ENCODE measurements at regions not wholly inside any gene's neighbourhood (a gene's known extent, or its start where the extent isn't known, plus 50 kb on each side); places are given as distances from the start of the nearest gene placed in this dataset.

DNA sequence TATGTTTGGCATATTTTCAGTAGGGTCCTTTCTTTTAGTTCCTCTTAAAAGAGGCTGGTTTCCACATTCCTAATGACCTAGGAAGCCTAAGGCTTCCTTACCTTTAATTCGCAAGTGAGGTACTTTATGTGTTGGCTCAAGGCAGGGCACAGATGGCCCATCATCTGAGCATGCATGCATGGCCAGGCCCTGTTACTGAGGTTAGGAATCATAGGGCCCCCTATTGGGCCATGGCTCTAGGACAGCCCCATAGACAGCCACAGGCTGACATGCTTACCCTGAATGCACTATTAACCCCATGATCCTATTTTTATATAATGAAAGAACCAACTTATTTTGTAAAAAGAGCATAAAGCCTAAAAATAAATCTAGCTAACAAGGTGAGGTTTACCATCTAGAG is 271.4 kb downstream of the ELAVL2 start:
- Mint-ChIP-seq H3K9me3 (no peaks in the 10 kb centered on the region), H3K36me3 (no peaks in the 10 kb centered on the region), H3K4me1 (ENCODE audit: unreplicated experiment) (peaks cover 10% of the 10 kb centered on the region), H3K27me3 (no peaks in the 10 kb centered on the region), H3K27ac (no peak overlapping the region), H3K4me3 (no peak overlapping the region)
- TF ChIP-seq, protein P1, sequence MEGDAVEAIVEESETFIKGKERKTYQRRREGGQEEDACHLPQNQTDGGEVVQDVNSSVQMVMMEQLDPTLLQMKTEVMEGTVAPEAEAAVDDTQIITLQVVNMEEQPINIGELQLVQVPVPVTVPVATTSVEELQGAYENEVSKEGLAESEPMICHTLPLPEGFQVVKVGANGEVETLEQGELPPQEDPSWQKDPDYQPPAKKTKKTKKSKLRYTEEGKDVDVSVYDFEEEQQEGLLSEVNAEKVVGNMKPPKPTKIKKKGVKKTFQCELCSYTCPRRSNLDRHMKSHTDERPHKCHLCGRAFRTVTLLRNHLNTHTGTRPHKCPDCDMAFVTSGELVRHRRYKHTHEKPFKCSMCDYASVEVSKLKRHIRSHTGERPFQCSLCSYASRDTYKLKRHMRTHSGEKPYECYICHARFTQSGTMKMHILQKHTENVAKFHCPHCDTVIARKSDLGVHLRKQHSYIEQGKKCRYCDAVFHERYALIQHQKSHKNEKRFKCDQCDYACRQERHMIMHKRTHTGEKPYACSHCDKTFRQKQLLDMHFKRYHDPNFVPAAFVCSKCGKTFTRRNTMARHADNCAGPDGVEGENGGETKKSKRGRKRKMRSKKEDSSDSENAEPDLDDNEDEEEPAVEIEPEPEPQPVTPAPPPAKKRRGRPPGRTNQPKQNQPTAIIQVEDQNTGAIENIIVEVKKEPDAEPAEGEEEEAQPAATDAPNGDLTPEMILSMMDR (conservative IDR thresholded peaks at IDR 0.05): no peak
- DNase-seq (ENCODE audit: extremely low spot score, unreplicated experiment): no peak

- no peaks in the 10 kb centered on the region for H3K27me3 Mint-ChIP-seq
- no peaks in the 10 kb centered on the region for H3K9me3 Mint-ChIP-seq
- TF ChIP-seq, protein P1 (conservative IDR thresholded peaks at IDR 0.05): no peak
- no peak overlapping the region for H3K27ac Mint-ChIP-seq
- no peaks in the 10 kb centered on the region for H3K36me3 Mint-ChIP-seq
- no peak for DNase-seq (ENCODE audit: extremely low spot score, unreplicated experiment)
- H3K4me3 Mint-ChIP-seq: peak overlapping the region; percentile 7
- peaks cover 10% of the 10 kb centered on the region for H3K4me1 Mint-ChIP-seq (ENCODE audit: unreplicated experiment)
These were observed 270.2 kb downstream of the ELAVL2 start for GRCh38 chr9:23555851-23556250.

DNA sequence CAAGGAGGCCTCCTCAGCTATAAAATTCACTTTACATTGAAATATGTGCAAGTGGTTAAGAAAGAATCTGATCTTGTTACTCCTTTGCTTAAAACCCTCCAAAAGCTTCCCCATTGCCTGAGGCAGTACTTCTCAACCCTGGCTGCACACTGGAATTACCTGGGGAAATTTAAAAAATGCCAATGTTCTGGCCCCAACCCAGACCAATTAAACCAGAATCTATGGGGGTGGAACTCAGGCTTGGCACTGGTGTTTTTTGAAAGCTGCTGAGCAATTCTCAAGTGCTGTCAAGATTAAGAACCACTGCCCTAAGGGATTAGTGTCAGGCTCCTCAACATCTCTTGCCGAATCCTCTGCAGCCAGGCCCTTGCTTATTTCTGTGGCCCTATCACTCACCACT is 269.6 kb downstream of the ELAVL2 start:
- Mint-ChIP-seq H3K9me3 (no peaks in the 10 kb centered on the region), H3K4me1 (ENCODE audit: unreplicated experiment) (peaks cover 10% of the 10 kb centered on the region), H3K27ac (no peak overlapping the region), H3K36me3 (no peaks in the 10 kb centered on the region), H3K27me3 (no peaks in the 10 kb centered on the region), H3K4me3 (no peak overlapping the region)
- TF ChIP-seq, protein P1 (conservative IDR thresholded peaks at IDR 0.05): no peak
- DNase-seq (ENCODE audit: extremely low spot score, unreplicated experiment): no peak

DNA sequence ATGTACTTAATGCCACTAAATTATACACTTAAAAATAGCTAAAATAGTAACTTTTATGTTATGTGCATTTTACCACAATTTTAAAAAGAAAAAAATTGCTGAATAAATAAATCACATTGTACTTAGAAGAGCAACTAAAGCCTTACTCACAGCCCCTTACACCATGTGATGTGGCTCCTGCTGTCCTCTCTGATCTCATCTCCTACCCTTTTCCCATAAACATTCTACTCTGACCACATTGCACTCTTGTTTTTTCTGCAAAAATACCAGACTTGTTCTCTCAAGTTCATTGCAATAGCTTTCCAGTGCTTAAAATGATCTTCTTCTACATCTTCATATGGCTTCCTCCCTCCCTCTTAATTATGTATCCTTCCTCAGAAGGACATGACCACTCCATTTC is 268.4 kb downstream of the ELAVL2 start:
- TF ChIP-seq, protein P1 (conservative IDR thresholded peaks at IDR 0.05): no peak
- DNase-seq (ENCODE audit: extremely low spot score, unreplicated experiment): no peak

DNA sequence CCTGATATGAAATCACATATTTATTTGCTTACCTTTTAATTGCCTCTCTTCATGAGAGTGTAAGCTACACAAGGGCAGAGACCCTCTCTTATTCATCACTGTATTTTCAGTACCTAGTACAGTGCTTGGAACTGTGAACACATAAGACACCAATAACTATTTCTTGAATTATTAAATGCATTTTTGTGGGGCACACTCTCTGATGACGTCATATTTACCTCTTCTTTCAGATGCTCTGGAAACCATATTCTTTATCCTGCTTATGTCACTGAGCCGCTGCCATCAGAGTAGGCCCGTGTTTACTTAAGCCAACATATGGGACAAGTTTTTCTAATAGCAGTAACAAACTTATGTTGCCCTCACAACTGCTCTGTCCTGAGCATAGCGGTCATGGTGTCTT is 266.5 kb downstream of the ELAVL2 start:
- Mint-ChIP-seq H3K27ac (no peak overlapping the region), H3K9me3 (peaks cover 4% of the 10 kb centered on the region), H3K27me3 (no peaks in the 10 kb centered on the region), H3K4me3 (no peak overlapping the region), H3K4me1 (ENCODE audit: unreplicated experiment) (peaks cover 10% of the 10 kb centered on the region), H3K36me3 (no peaks in the 10 kb centered on the region)
- DNase-seq (ENCODE audit: extremely low spot score, unreplicated experiment): no peak
- TF ChIP-seq, protein P1 (conservative IDR thresholded peaks at IDR 0.05): no peak

More for the DNA sequence above, 268.4 kb downstream of the ELAVL2 start:
- no peak overlapping the region for H3K4me3 Mint-ChIP-seq
- H3K9me3 Mint-ChIP-seq: peaks cover under 1% of the 10 kb centered on the region
- H3K4me1 Mint-ChIP-seq (ENCODE audit: unreplicated experiment): peaks cover 10% of the 10 kb centered on the region
- H3K36me3 Mint-ChIP-seq: no peaks in the 10 kb centered on the region
- no peak overlapping the region for H3K27ac Mint-ChIP-seq
- H3K27me3 Mint-ChIP-seq: no peaks in the 10 kb centered on the region

GRCh38 chr9:23563517-23563916 is 262.5 kb downstream of the ELAVL2 start:
- TF ChIP-seq, protein P1 (conservative IDR thresholded peaks at IDR 0.05): no peak
- H3K9me3 Mint-ChIP-seq: peaks cover 4% of the 10 kb centered on the region
- H3K4me1 Mint-ChIP-seq (ENCODE audit: unreplicated experiment): no peaks in the 10 kb centered on the region
- H3K4me3 Mint-ChIP-seq: no peak overlapping the region
- H3K27me3 Mint-ChIP-seq: peaks cover 4% of the 10 kb centered on the region
- H3K36me3 Mint-ChIP-seq: no peaks in the 10 kb centered on the region
- no peak overlapping the region for H3K27ac Mint-ChIP-seq
- DNase-seq (ENCODE audit: extremely low spot score, unreplicated experiment): no peak

Data from type B pancreatic cell (in vitro differentiated cells).